Astrocyte (in vitro differentiated cells and primary cell): ENCODE measurements at regions not wholly inside any gene's neighbourhood (a gene's known extent, or its start where the extent isn't known, plus 50 kb on each side); places are given as distances from the start of the nearest gene placed in this dataset.

Source experiments
- EZH2 ChIP-seq: IDR thresholded peaks from 2 replicates; pipeline ENCODE4 v1.6.1; 2012; ENCODE audit warnings: mild to moderate bottlenecking, low read length, inconsistent platforms; ENCODE audit not compliant: insufficient read depth
- TF ChIP-seq, protein P1 (sequence below): IDR thresholded peaks from 2 replicates; pipeline ENCODE4 v1.5.1; 2011; ENCODE audit warnings: low read depth, mild to moderate bottlenecking, inconsistent platforms, low read length, moderate library complexity; ENCODE audit not compliant: insufficient read depth

DNA sequence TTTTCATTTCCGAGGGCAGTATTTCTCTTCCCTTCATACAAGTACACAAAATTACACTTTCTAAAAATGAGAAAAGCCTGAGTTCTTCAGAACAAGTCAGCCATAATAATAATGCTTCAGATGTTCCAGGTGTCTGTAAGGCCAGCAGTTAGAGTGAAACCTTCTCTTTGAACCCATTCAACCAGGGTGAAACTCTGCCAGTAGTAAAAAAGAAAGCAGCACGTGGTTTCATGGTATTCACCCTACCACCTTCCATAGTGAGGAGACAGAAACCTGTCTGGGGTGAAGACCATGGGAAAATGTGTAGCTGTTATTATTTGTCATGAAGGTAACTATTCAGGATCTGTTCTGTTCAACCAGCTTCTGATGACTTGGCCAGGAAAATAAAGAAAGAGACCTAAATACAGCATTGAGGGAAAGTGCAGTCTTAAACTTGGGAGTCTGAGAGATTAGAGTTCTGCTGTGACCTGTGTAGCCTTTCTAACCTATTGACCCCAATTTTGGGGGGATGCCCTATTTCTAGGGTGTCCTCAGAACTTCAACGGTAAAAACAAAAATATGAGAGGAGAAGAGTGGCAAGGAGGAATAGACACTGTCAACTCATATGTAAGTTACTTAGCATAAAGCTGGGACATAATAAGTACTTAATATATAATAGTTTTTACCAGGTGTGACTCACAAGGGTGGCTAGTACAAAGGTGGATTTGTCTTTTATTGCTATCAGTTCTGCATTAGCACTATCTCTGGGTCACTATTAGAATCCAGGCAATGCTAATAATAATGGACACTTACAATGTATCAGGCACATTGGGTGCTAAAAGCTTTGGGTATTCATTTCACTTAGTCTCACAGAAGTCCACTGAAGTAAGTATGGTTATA, 70.0 kb upstream of the TNFSF4 start:
- TF ChIP-seq, protein P1, sequence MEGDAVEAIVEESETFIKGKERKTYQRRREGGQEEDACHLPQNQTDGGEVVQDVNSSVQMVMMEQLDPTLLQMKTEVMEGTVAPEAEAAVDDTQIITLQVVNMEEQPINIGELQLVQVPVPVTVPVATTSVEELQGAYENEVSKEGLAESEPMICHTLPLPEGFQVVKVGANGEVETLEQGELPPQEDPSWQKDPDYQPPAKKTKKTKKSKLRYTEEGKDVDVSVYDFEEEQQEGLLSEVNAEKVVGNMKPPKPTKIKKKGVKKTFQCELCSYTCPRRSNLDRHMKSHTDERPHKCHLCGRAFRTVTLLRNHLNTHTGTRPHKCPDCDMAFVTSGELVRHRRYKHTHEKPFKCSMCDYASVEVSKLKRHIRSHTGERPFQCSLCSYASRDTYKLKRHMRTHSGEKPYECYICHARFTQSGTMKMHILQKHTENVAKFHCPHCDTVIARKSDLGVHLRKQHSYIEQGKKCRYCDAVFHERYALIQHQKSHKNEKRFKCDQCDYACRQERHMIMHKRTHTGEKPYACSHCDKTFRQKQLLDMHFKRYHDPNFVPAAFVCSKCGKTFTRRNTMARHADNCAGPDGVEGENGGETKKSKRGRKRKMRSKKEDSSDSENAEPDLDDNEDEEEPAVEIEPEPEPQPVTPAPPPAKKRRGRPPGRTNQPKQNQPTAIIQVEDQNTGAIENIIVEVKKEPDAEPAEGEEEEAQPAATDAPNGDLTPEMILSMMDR = no peak
- TF ChIP-seq EZH2 = no peak
